ENCODE measurements at regions not wholly inside any gene's neighbourhood (a gene's known extent, or its start where the extent isn't known, plus 50 kb on each side); places are given as distances from the start of the nearest gene placed in this dataset.

DNA sequence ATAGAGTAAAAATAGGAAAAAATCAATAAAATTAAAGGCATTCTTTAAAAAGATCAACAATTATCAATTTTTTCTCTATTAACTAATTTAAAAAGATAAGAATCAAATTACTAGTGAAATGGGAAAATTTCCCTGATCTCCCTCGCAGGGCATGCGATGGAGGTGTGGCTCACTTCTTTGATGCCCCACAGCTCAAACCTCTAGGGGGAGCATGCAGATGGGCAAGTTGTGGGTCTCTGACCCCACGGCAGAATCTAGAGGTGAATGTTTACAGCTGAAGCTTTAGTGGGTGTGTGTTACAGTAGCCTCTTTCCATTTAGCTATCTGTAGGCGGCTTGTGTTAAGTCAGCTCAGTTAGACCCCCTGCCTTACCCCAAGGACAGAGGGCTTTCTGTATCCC lies 1348.8 kb downstream of the PCDH18 start:
- TF ChIP-seq EZH2 (IDR thresholded peaks at IDR 0.05; ENCODE audit: borderline replicate concordance, low read depth, low read length, poor library complexity, severe bottlenecking) = no peak
- TF ChIP-seq, protein P1, sequence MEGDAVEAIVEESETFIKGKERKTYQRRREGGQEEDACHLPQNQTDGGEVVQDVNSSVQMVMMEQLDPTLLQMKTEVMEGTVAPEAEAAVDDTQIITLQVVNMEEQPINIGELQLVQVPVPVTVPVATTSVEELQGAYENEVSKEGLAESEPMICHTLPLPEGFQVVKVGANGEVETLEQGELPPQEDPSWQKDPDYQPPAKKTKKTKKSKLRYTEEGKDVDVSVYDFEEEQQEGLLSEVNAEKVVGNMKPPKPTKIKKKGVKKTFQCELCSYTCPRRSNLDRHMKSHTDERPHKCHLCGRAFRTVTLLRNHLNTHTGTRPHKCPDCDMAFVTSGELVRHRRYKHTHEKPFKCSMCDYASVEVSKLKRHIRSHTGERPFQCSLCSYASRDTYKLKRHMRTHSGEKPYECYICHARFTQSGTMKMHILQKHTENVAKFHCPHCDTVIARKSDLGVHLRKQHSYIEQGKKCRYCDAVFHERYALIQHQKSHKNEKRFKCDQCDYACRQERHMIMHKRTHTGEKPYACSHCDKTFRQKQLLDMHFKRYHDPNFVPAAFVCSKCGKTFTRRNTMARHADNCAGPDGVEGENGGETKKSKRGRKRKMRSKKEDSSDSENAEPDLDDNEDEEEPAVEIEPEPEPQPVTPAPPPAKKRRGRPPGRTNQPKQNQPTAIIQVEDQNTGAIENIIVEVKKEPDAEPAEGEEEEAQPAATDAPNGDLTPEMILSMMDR (conservative IDR thresholded peaks at IDR 0.05; ENCODE audit: low read depth, low read length) = no peak

All from A673 (cell line).